Prostate gland (tissue), 2 donors: ENCODE measurements at regions not wholly inside any gene's neighbourhood (a gene's known extent, or its start where the extent isn't known, plus 50 kb on each side); places are given as distances from the start of the nearest gene placed in this dataset.

Experiments
- DNase-seq: peaks from one replicate; pipeline ENCODE4 v3.0.0-alpha.2; 2019; ENCODE audit warnings: low spot score
- H3K27ac ChIP-seq, 2 donors: fragments of 200-600 bp; sonication (generic); 2 replicates each; pipeline ENCODE4 v1.5.1; 2017 to 2019
- H3K27me3 ChIP-seq: fragments of 200-600 bp; sonication (generic); replicated peaks from 2 replicates; pipeline ENCODE4 v1.5.1; 2019; ENCODE audit not compliant: insufficient read depth
- H3K36me3 ChIP-seq, 2 donors: fragments of 200-600 bp; sonication (generic); 1 replicate in 1 of 2; 2 replicates in 1 of 2; pipeline versions ENCODE4 v1.5.1 to v1.8.1; 2017 to 2019
- H3K4me1 ChIP-seq: fragments of 200-600 bp; sonication (generic); replicated peaks from 2 replicates; pipeline ENCODE4 v1.5.1; 2019
- H3K4me3 ChIP-seq, 2 donors: fragments of 200-600 bp; sonication (generic); 2 replicates each; pipeline ENCODE4 v1.5.1; 2017 to 2019
- H3K9me3 ChIP-seq: fragments of 200-600 bp; sonication (generic); 2 replicates; pipeline ENCODE4 v1.5.1; 2017
- POLR2A ChIP-seq: fragments of 450-650 bp; IDR thresholded peaks from one replicate; pipeline ENCODE4 v1.6.1; 2016; ENCODE audit warnings: antibody characterized with exemption, mild to moderate bottlenecking
- POLR2AphosphoS5 ChIP-seq: sonication (generic); formaldehyde crosslinking; IDR thresholded peaks from one replicate; pipeline ENCODE4 v1.6.1; 2017; ENCODE audit warnings: antibody characterized with exemption
- WGBS: methylation state at CpG from one replicate; pipeline ENCODE4 v1.1.5; 2018; 5-methylcytosine and 5-hydroxymethylcytosine counted together
- intact Hi-C: fragments of 100-400 bp; cut with DNase I; formaldehyde crosslinking; loops from one replicate; pipeline ENCODE4 v1.14.2; 2022
- TF ChIP-seq, protein P1 (sequence below), 4 experiments: fragments of 200-600 bp in 2 of 4; fragments of 450-650 bp in 2 of 4; sonication (generic) in 2 of 4; IDR thresholded peaks; 1 replicate in 3 of 4; 2 replicates in 1 of 4; pipeline ENCODE4 v1.5.1; 2016 to 2019; ENCODE audit warnings: antibody characterized with exemption in 4 of 4, mild to moderate bottlenecking in 2 of 4, moderate library complexity in 2 of 4

DNA sequence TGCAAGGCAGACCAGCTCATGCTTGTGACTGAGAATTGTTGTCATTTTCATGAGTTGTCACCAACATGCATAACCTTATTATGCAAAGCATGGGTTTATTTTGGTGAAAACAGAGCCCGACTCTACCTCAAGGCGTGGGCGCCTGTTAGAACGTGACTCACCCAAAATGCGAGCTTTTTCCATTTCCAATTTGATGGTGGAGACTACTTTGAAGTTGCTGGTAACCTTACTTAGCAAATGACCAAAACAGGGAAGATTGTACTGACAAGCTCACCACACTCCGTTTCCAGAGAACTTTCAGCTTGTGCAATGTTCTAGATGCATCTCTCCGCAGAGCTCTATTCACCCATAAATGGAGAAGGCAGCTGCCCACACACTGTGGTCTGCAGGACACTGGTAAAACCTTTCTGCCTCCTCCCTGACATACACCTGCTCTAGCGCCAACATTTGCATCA lies 284.5 kb downstream of the MAF start:
- intact Hi-C loops, result no loop called here
- H3K36me3 ChIP-seq, result no peaks in the 10 kb centered on the region
- WGBS, result 78% methylated on average over 8 of the region's 8 CpGs
- DNase-seq, result no peak
- no peak overlapping the region for H3K4me3 ChIP-seq
- no peaks in the 10 kb centered on the region for H3K9me3 ChIP-seq
- peaks cover 2% of the 10 kb centered on the region for H3K27me3 ChIP-seq
- TF ChIP-seq POLR2A (no peak), POLR2AphosphoS5 (no peak)
- TF ChIP-seq, protein P1, sequence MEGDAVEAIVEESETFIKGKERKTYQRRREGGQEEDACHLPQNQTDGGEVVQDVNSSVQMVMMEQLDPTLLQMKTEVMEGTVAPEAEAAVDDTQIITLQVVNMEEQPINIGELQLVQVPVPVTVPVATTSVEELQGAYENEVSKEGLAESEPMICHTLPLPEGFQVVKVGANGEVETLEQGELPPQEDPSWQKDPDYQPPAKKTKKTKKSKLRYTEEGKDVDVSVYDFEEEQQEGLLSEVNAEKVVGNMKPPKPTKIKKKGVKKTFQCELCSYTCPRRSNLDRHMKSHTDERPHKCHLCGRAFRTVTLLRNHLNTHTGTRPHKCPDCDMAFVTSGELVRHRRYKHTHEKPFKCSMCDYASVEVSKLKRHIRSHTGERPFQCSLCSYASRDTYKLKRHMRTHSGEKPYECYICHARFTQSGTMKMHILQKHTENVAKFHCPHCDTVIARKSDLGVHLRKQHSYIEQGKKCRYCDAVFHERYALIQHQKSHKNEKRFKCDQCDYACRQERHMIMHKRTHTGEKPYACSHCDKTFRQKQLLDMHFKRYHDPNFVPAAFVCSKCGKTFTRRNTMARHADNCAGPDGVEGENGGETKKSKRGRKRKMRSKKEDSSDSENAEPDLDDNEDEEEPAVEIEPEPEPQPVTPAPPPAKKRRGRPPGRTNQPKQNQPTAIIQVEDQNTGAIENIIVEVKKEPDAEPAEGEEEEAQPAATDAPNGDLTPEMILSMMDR (IDR thresholded peaks at IDR 0.05), result no peak
- no peaks in the 10 kb centered on the region for H3K4me1 ChIP-seq
- no peak overlapping the region for H3K27ac ChIP-seq

DNA sequence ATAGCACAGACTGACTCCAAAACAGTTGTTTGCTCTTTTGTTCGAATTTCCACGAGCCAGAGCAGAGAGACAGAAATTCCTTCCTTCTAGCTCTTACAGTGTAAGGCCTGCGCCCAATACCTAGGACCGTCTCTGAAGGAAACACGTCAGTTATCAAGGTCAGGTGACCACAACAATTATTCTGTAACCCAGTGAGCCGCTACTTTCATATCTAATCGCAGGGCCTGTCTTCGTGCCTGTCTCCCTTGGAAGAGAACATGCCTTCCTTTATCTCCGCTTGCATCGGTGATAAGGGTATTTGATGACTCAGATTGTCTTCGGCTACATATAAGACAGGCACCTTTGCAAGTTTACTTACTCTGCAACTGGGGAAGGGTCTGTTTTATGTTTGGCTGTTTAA lies 288.0 kb downstream of the MAF start:
- Histone ChIP-seq H3K27ac (no peak overlapping the region), H3K27me3 (no peaks in the 10 kb centered on the region), H3K4me3 (no peak overlapping the region), H3K9me3 (no peaks in the 10 kb centered on the region), H3K36me3 (no peaks in the 10 kb centered on the region), H3K4me1 (no peaks in the 10 kb centered on the region)
- intact Hi-C loops, result no loop called here
- 75% methylated on average over 11 of the region's 11 CpGs for WGBS
- no peak for DNase-seq
- no peak for TF ChIP-seq POLR2A
- no peak for TF ChIP-seq POLR2AphosphoS5
- TF ChIP-seq, protein P1 (IDR thresholded peaks at IDR 0.05), result no peak

DNA sequence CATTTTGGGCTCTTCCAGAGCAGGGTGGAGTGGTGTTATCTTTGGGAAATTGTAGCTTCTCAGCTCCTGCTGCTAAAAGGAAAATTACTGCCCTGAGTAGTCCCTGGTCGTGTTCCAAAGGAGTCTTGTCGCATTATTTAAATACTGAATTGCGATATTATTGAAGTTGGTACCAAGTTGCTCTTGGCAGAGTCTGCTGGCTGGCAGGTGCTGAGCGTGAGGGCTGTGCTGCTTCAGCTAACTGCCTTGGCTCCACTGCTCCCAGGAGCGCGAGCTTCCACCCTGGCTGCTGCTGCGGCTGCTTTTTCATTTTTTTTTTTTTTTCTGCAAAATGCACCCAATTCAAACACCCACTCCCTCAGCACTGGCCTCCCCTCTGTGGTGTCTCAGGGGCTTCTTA lies 289.8 kb downstream of the MAF start:
- TF ChIP-seq POLR2A, result no peak
- TF ChIP-seq, protein P1 (IDR thresholded peaks at IDR 0.05), result no peak
- Histone ChIP-seq H3K27me3 (no peaks in the 10 kb centered on the region), H3K9me3 (no peaks in the 10 kb centered on the region), H3K27ac (no peak overlapping the region), H3K4me1 (no peaks in the 10 kb centered on the region), H3K36me3 (no peaks in the 10 kb centered on the region), H3K4me3 (no peak overlapping the region)
- WGBS, result 68% methylated on average over 7 of the region's 7 CpGs
- no peak for DNase-seq
- intact Hi-C loops, result no loop called here

DNA sequence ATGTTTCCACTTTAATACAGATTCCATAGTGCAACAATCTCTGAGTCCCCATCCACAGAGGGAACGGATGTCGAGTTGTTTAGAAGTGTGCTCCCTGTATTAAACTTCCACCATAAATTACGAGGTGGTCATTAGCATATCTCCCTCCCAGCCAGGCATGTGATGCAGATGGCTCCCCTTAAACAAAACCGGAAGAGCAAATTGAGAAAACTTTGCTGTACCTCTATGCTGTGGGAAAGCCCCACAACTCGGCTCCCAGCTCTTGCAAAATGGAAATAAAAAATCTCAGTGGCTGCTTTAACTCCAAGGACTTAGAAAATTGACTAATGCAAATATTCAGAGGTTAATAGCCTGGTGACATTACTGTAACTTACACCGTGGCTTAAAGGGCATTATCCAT lies 290.9 kb downstream of the MAF start:
- Histone ChIP-seq H3K36me3 (no peaks in the 10 kb centered on the region), H3K9me3 (no peaks in the 10 kb centered on the region), H3K4me1 (no peaks in the 10 kb centered on the region), H3K27ac (no peak overlapping the region), H3K4me3 (no peak overlapping the region), H3K27me3 (no peaks in the 10 kb centered on the region)
- intact Hi-C loops, result no loop called here
- no peak for DNase-seq
- 65% methylated on average over 6 of the region's 6 CpGs for WGBS
- TF ChIP-seq POLR2A, result no peak
- TF ChIP-seq POLR2AphosphoS5, result no peak
- TF ChIP-seq, protein P1 (IDR thresholded peaks at IDR 0.05), result no peak

DNA sequence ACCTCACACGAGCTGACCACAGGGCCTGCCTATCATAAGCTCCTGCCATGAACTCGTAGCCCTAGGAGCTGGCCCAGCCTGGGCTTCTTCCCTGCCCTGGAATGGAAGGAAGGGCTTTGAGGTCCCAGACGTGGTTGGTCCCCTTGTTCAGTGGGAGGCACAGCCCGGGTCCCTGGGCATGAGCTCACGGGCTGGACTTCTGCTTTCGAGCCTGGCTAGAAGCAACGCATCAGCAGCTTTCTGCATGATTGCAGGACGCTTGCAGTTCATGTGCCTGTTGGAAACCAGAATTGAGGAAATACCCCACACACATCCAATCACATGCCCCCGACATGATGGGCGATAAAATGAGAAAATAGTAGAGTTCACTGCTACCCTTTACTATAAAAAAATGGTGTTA lies 293.3 kb downstream of the MAF start:
- H3K4me3 ChIP-seq, result no peak overlapping the region
- intact Hi-C loops, result no loop called here
- no peak for DNase-seq
- no peak overlapping the region for H3K27ac ChIP-seq
- no peaks in the 10 kb centered on the region for H3K27me3 ChIP-seq
- no peaks in the 10 kb centered on the region for H3K9me3 ChIP-seq
- TF ChIP-seq POLR2A (no peak), POLR2AphosphoS5 (no peak)
- TF ChIP-seq, protein P1 (IDR thresholded peaks at IDR 0.05), result no peak
- WGBS, result 96% methylated on average over 10 of the region's 10 CpGs
- no peaks in the 10 kb centered on the region for H3K4me1 ChIP-seq
- no peaks in the 10 kb centered on the region for H3K36me3 ChIP-seq
